Astrocyte (in vitro differentiated cells and primary cell): ENCODE measurements at regions not wholly inside any gene's neighbourhood (a gene's known extent, or its start where the extent isn't known, plus 50 kb on each side); places are given as distances from the start of the nearest gene placed in this dataset.

Experiments
- EZH2 ChIP-seq: IDR thresholded peaks from 2 replicates; pipeline ENCODE4 v1.6.1; 2012; ENCODE audit warnings: mild to moderate bottlenecking, low read length, inconsistent platforms; ENCODE audit not compliant: insufficient read depth
- TF ChIP-seq, protein P1 (sequence below): IDR thresholded peaks from 2 replicates; pipeline ENCODE4 v1.5.1; 2011; ENCODE audit warnings: low read depth, mild to moderate bottlenecking, inconsistent platforms, low read length, moderate library complexity; ENCODE audit not compliant: insufficient read depth

DNA sequence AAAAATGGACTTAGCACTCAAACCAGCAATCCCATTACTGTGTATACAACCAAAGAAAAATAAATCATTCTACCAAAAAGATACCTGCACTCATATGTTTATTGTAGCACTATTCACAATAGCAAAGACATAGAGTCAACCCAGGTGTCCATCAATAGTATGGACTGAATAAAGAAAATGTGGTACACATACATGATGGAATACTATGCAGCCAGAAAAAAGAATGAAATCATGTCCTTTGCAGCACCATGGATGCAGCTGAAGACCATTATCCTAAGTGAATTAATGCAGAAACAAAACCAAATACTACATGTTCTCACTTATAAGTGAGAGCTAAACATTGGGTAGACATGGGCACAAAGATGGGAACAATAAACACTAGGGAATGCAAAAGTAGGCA lies 236.8 kb upstream of the POU5F2 start:
- no peak for TF ChIP-seq EZH2
- TF ChIP-seq, protein P1, sequence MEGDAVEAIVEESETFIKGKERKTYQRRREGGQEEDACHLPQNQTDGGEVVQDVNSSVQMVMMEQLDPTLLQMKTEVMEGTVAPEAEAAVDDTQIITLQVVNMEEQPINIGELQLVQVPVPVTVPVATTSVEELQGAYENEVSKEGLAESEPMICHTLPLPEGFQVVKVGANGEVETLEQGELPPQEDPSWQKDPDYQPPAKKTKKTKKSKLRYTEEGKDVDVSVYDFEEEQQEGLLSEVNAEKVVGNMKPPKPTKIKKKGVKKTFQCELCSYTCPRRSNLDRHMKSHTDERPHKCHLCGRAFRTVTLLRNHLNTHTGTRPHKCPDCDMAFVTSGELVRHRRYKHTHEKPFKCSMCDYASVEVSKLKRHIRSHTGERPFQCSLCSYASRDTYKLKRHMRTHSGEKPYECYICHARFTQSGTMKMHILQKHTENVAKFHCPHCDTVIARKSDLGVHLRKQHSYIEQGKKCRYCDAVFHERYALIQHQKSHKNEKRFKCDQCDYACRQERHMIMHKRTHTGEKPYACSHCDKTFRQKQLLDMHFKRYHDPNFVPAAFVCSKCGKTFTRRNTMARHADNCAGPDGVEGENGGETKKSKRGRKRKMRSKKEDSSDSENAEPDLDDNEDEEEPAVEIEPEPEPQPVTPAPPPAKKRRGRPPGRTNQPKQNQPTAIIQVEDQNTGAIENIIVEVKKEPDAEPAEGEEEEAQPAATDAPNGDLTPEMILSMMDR: no peak
